ENCODE measurements at regions not wholly inside any gene's neighbourhood (a gene's known extent, or its start where the extent isn't known, plus 50 kb on each side); places are given as distances from the start of the nearest gene placed in this dataset.
"Not testable (repeated sequence)": the region's sequence is repeated elsewhere in the genome, so short reads cannot be mapped to it uniquely, and the experiment has no call there.

- H3K27me3 ChIP-seq (ENCODE audit: control insufficient read depth, insufficient read depth, low read length); H3K23ac ChIP-seq (ENCODE audit: low read depth, low read length); H3K9ac ChIP-seq (ENCODE audit: low read depth, low read length); H3K18ac ChIP-seq (ENCODE audit: low read depth, low read length); H3K36me3 ChIP-seq (ENCODE audit: control insufficient read depth, insufficient read depth, low read length); H4K8ac ChIP-seq (ENCODE audit: low read depth in 2 of 2, low read length in 2 of 2); intact Hi-C loops (cut with micrococcal nuclease); H3K9me3 ChIP-seq (ENCODE audit: control insufficient read depth, insufficient read depth, low read length); H2AK5ac ChIP-seq (ENCODE audit: low read depth, low read length); H2AFZ ChIP-seq (replicated peaks; ENCODE audit: low read length, poor library complexity); H3K14ac ChIP-seq (replicated peaks; ENCODE audit: low read depth, low read length); H3K9me1 ChIP-seq (ENCODE audit: insufficient read depth, low read length); H3K27ac ChIP-seq (ENCODE audit: insufficient read depth, low read length); H3K4me1 ChIP-seq (ENCODE audit: control insufficient read depth, insufficient read depth, low read length); H2BK5ac ChIP-seq (ENCODE audit: low read depth, low read length, poor library complexity, severe bottlenecking); dilution Hi-C loops (cut with HindIII; ENCODE audit: low sequenced_read_pairs, unreplicated experiment); H3K4ac ChIP-seq (ENCODE audit: low read depth, low read length); H2BK15ac ChIP-seq (ENCODE audit: low read depth, low read length); H4K20me1 ChIP-seq (ENCODE audit: insufficient read depth, low read length); H3K79me1 ChIP-seq (ENCODE audit: low read depth in 1 of 2, low read length in 2 of 2); H2BK20ac ChIP-seq (ENCODE audit: low read depth, low read length); BruUV-seq (replicated peaks); in situ Hi-C loops (cut with MboI; ENCODE audit: low sequenced_read_pairs); POLR2A ChIA-PET (ENCODE audit: unreplicated experiment); DNase-seq; H3K4me3 ChIP-seq (ENCODE audit: insufficient read depth, low read depth, low read length); H4K5ac ChIP-seq (ENCODE audit: low read depth, low read length); H3K56ac ChIP-seq (ENCODE audit: extremely low read depth, insufficient read depth, low read length); H2AK9ac ChIP-seq (replicated peaks; ENCODE audit: low read depth, low read length, poor library complexity); H3K4me2 ChIP-seq (ENCODE audit: low read depth, low read length); H2BK120ac ChIP-seq (ENCODE audit: low read depth, low read length); ATAC-seq (ENCODE audit: low read depth); H4K91ac ChIP-seq (ENCODE audit: insufficient read depth, low read depth, low read length): not testable (repeated sequence)
- CTCF ChIA-PET, result interaction anchor here (0.7 kb wide), 1 partner anchor 94 kb away, joined by 4 read pairs; no protein-coding TSS in a partner anchor
Observed at GRCh38 chr5:121471222-121471621, 380.5 kb upstream of the FTMT start.

Data from IMR-90 (cell line).